ENCODE measurements at regions not wholly inside any gene's neighbourhood (a gene's known extent, or its start where the extent isn't known, plus 50 kb on each side); places are given as distances from the start of the nearest gene placed in this dataset.

DNA sequence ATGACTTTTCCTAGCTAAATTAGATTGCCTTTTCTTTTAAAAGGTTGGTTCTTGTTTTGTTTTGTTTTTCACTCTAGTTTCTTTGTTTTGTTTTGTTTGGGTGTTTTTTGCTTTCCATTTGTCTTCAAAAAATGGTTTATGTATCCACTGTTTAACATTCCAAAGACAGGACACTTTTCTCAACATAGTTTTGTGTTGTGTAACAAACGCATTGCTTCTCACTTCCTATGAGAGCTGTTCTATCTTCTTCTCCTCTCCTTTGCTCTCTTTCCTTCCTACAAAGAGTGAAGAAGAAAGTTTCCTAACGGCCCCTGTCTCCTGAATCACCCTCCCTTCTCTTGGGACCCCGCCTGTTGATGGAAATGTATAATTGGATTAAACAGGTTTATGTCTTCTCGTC, 539.7 kb downstream of the ACTL7B start:
- ChIA-PET RAD21 (ENCODE audit: low non-redundant PET in 1 of 2, low total read pairs in 2 of 2, uncharacterized antibody in 2 of 2, unreplicated experiment in 2 of 2) (no interaction called here), CTCF (no interaction called here), POLR2A (no interaction called here)
- Histone ChIP-seq H3K9me2 (ENCODE audit: insufficient read depth) (no peaks in the 10 kb centered on the region), H3K27me3 (ENCODE audit: insufficient read depth, low read length) (no peaks in the 10 kb centered on the region), H3K4me1 (ENCODE audit: control insufficient read depth in 1 of 2, insufficient read depth in 2 of 2, low read length in 2 of 2) (no peaks in the 10 kb centered on the region), H3K27ac (ENCODE audit: low read depth, low read length) (no peak overlapping the region), H2AFZ (ENCODE audit: low read depth, low read length, poor library complexity, severe bottlenecking) (no peak overlapping the region), H3K79me2 (ENCODE audit: insufficient read depth, low read length) (no peaks in the 10 kb centered on the region), H3K36me3 (ENCODE audit: control insufficient read depth in 1 of 2, insufficient read depth in 2 of 2, low read length in 2 of 2) (no peaks in the 10 kb centered on the region), H3K9me3 (ENCODE audit: control insufficient read depth in 1 of 2, insufficient read depth in 1 of 2, low read depth in 1 of 2, low read length in 2 of 2) (no peaks in the 10 kb centered on the region), H4K20me1 (ENCODE audit: insufficient read depth) (no peaks in the 10 kb centered on the region), H3K9ac (ENCODE audit: low read length) (no peak overlapping the region), H3K4me2 (ENCODE audit: low read length) (no peak overlapping the region), H3K4me3 (replicated peaks in 1 of 2; ENCODE audit: low read depth in 1 of 2, low read length in 2 of 2) (no peak overlapping the region)
- TF ChIP-seq JUND (IDR thresholded peaks at IDR 0.05): no peak
- no peak for TF ChIP-seq EGR1 (IDR thresholded peaks at IDR 0.05; ENCODE audit: low read depth)
- TF ChIP-seq, protein P1, sequence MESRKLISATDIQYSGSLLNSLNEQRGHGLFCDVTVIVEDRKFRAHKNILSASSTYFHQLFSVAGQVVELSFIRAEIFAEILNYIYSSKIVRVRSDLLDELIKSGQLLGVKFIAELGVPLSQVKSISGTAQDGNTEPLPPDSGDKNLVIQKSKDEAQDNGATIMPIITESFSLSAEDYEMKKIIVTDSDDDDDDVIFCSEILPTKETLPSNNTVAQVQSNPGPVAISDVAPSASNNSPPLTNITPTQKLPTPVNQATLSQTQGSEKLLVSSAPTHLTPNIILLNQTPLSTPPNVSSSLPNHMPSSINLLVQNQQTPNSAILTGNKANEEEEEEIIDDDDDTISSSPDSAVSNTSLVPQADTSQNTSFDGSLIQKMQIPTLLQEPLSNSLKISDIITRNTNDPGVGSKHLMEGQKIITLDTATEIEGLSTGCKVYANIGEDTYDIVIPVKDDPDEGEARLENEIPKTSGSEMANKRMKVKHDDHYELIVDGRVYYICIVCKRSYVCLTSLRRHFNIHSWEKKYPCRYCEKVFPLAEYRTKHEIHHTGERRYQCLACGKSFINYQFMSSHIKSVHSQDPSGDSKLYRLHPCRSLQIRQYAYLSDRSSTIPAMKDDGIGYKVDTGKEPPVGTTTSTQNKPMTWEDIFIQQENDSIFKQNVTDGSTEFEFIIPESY (IDR thresholded peaks at IDR 0.05; ENCODE audit: extremely low read depth, insufficient replicate concordance, low read length): no peak
- TF ChIP-seq SP1 (IDR thresholded peaks at IDR 0.05; ENCODE audit: low read depth): no peak
- no peak for TF ChIP-seq SIN3A (IDR thresholded peaks at IDR 0.05; ENCODE audit: low read depth)
- TF ChIP-seq ZNF274 (IDR thresholded peaks at IDR 0.05; ENCODE audit: low read depth, low read length): no peak
- TF ChIP-seq EZH2phosphoT487 (IDR thresholded peaks at IDR 0.05; ENCODE audit: borderline replicate concordance): no peak
- no peak for TF ChIP-seq EZH2 (IDR thresholded peaks at IDR 0.05)
- no peak for TF ChIP-seq POLR2AphosphoS5 (IDR thresholded peaks at IDR 0.05; ENCODE audit: low read depth, low read length)
- TF ChIP-seq CBX3 (IDR thresholded peaks at IDR 0.05; ENCODE audit: low read depth): no peak
- intact Hi-C loops (cut with micrococcal nuclease): no loop called here
- no peak for DNase-seq (ENCODE audit: low read depth, low spot score)
- no TSS peak for BruUV-seq (replicated peaks)
- ATAC-seq: no peak

- BruUV-seq (replicated peaks): no TSS peak
- ATAC-seq (no peak), DNase-seq (ENCODE audit: low read depth, low spot score) (no peak)
- Histone ChIP-seq H3K9me3 (ENCODE audit: control insufficient read depth in 1 of 2, insufficient read depth in 1 of 2, low read depth in 1 of 2, low read length in 2 of 2) (no peaks in the 10 kb centered on the region), H3K36me3 (ENCODE audit: control insufficient read depth in 1 of 2, insufficient read depth in 2 of 2, low read length in 2 of 2) (no peaks in the 10 kb centered on the region), H3K9me2 (ENCODE audit: insufficient read depth) (no peaks in the 10 kb centered on the region), H3K79me2 (ENCODE audit: insufficient read depth, low read length) (no peaks in the 10 kb centered on the region), H3K9ac (ENCODE audit: low read length) (no peak overlapping the region), H3K4me2 (ENCODE audit: low read length) (no peak overlapping the region), H4K20me1 (ENCODE audit: insufficient read depth) (no peaks in the 10 kb centered on the region), H3K4me3 (replicated peaks in 1 of 2; ENCODE audit: low read depth in 1 of 2, low read length in 2 of 2) (no peak overlapping the region), H3K27me3 (ENCODE audit: insufficient read depth, low read length) (no peaks in the 10 kb centered on the region), H2AFZ (ENCODE audit: low read depth, low read length, poor library complexity, severe bottlenecking) (no peak overlapping the region), H3K4me1 (ENCODE audit: control insufficient read depth in 1 of 2, insufficient read depth in 2 of 2, low read length in 2 of 2) (no peaks in the 10 kb centered on the region), H3K27ac (ENCODE audit: low read depth, low read length) (no peak overlapping the region)
- TF ChIP-seq SP1 (IDR thresholded peaks at IDR 0.05; ENCODE audit: low read depth) (no peak), CBX3 (IDR thresholded peaks at IDR 0.05; ENCODE audit: low read depth) (no peak)
- TF ChIP-seq, protein P2, sequence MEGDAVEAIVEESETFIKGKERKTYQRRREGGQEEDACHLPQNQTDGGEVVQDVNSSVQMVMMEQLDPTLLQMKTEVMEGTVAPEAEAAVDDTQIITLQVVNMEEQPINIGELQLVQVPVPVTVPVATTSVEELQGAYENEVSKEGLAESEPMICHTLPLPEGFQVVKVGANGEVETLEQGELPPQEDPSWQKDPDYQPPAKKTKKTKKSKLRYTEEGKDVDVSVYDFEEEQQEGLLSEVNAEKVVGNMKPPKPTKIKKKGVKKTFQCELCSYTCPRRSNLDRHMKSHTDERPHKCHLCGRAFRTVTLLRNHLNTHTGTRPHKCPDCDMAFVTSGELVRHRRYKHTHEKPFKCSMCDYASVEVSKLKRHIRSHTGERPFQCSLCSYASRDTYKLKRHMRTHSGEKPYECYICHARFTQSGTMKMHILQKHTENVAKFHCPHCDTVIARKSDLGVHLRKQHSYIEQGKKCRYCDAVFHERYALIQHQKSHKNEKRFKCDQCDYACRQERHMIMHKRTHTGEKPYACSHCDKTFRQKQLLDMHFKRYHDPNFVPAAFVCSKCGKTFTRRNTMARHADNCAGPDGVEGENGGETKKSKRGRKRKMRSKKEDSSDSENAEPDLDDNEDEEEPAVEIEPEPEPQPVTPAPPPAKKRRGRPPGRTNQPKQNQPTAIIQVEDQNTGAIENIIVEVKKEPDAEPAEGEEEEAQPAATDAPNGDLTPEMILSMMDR (IDR thresholded peaks at IDR 0.05 in 2 of 3, conservative IDR thresholded peaks at IDR 0.05 in 1 of 3; ENCODE audit: borderline replicate concordance in 1 of 3, insufficient read depth in 1 of 3, low read depth in 2 of 3, low read length in 2 of 3): no peak
- ChIA-PET RAD21 (ENCODE audit: low non-redundant PET in 1 of 2, low total read pairs in 2 of 2, uncharacterized antibody in 2 of 2, unreplicated experiment in 2 of 2) (no interaction called here), CTCF (no interaction called here), POLR2A (no interaction called here)
- intact Hi-C loops (cut with micrococcal nuclease): no loop called here
These were observed 544.0 kb downstream of the ACTL7B start for GRCh38 chr9:108311745-108312144.

Measured in HCT116 (cell line).